ENCODE measurements at regions not wholly inside any gene's neighbourhood (a gene's known extent, or its start where the extent isn't known, plus 50 kb on each side); places are given as distances from the start of the nearest gene placed in this dataset.

DNA sequence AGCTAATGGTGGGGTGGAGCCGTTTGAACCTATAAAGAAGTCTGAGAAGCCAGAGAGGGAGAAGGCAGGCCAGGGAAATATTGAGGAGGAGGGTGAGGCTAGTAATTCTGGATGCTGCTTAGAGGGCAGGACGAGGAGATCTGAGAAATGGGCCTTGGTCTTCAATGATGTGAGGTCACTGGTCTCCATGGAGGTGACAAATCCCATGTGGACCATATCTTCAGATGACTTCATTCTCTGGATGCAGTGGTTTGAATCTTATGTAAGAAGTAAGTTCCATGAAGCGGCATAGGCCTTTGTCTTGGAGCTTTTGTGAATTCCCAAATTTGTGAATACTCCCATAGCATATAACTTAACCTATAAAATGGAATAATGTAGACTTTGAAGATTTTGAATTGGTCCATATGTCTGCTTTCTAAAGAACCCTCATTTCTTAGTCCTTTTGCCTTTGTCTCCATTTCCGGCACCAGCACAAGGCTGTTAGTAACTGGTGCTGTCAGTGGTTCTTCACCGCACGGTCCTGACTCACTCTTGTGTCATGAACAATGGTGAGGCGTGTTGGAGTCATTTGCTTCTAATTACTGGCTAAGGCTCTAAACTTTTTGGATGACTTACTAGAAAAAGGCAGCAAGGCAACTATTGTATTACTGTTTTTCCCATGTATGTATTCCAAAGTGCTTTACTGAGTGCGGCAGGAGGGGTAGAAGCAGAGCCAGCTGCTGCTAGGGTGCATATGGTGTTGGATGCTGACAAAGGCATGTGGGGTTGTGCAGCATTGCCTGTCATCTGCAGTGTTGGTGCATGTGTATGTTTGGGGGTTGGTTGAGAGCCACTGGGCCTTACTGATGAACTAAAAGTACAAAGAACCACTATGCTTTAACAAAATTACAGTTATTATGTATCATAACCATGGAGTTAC, 279.3 kb upstream of the C2CD4B start:
- TF ChIP-seq, protein P1, sequence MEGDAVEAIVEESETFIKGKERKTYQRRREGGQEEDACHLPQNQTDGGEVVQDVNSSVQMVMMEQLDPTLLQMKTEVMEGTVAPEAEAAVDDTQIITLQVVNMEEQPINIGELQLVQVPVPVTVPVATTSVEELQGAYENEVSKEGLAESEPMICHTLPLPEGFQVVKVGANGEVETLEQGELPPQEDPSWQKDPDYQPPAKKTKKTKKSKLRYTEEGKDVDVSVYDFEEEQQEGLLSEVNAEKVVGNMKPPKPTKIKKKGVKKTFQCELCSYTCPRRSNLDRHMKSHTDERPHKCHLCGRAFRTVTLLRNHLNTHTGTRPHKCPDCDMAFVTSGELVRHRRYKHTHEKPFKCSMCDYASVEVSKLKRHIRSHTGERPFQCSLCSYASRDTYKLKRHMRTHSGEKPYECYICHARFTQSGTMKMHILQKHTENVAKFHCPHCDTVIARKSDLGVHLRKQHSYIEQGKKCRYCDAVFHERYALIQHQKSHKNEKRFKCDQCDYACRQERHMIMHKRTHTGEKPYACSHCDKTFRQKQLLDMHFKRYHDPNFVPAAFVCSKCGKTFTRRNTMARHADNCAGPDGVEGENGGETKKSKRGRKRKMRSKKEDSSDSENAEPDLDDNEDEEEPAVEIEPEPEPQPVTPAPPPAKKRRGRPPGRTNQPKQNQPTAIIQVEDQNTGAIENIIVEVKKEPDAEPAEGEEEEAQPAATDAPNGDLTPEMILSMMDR (IDR thresholded peaks at IDR 0.05): no peak
- TF ChIP-seq POLR2A (IDR thresholded peaks at IDR 0.05) (no peak), POLR2AphosphoS5 (IDR thresholded peaks at IDR 0.05; ENCODE audit: insufficient read depth in 1 of 2, low read depth in 1 of 2) (peak in 1 of 2 donors; percentile 16)
